Erythroblast (primary cell): ENCODE measurements at regions not wholly inside any gene's neighbourhood (a gene's known extent, or its start where the extent isn't known, plus 50 kb on each side); places are given as distances from the start of the nearest gene placed in this dataset.
"Not testable (repeated sequence)": the region's sequence is repeated elsewhere in the genome, so short reads cannot be mapped to it uniquely, and the experiment has no call there.

ENCODE experiments used
- GATA1 ChIP-seq: IDR thresholded peaks from 2 replicates; pipeline ENCODE4 v1.6.1; 2011; ENCODE audit warnings: low read depth, mild to moderate bottlenecking, control low read depth, low read length, moderate library complexity
- POLR2A ChIP-seq: IDR thresholded peaks from 2 replicates; pipeline ENCODE4 v1.6.1; 2011; ENCODE audit warnings: mild to moderate bottlenecking, low read length

DNA sequence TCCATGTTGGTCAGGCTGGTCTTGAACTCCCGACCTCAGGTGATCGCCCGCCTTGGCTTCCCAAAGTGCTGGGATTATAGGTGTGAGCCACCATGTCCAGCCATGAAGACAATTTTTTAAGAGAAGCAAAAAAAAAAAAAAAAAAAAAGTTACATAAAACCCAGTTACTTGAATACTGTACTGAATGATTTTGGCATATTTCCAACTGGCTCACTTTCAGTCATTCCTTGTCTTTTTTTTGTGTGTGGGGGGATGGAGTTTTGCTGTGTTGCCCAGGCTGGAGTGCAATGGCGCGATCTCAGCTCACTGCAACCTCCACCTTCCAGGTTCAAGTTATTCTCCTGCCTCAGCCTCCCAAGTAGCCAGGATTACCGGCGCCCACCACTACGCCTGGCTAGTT is 345.5 kb downstream of the SOX4 start:
- not testable (repeated sequence) for TF ChIP-seq POLR2A, GATA1
